ENCODE measurements at regions not wholly inside any gene's neighbourhood (a gene's known extent, or its start where the extent isn't known, plus 50 kb on each side); places are given as distances from the start of the nearest gene placed in this dataset.

- TF ChIP-seq CTCF (IDR thresholded peaks at IDR 0.05) (no peak), MAX (CRISPR knock-in tag; IDR thresholded peaks at IDR 0.05) (no peak), MXD4 (CRISPR knock-in tag; IDR thresholded peaks at IDR 0.05; ENCODE audit: borderline replicate concordance) (no peak), IRF1 (CRISPR knock-in tag; IDR thresholded peaks at IDR 0.05) (no peak), RELA (CRISPR knock-in tag; IDR thresholded peaks at IDR 0.05; ENCODE audit: borderline replicate concordance) (no peak), ZNF121 (CRISPR knock-in tag; IDR thresholded peaks at IDR 0.05) (no peak), ZNF425 (CRISPR knock-in tag; conservative IDR thresholded peaks at IDR 0.05) (no peak), GTF2I (CRISPR knock-in tag; conservative IDR thresholded peaks at IDR 0.05) (no peak), PRDM15 (CRISPR knock-in tag; IDR thresholded peaks at IDR 0.05) (no peak)
Measured at GRCh38 chr11:104214517-104214916, 50.6 kb upstream of the PDGFD start.
